A549 (cell line): ENCODE measurements at regions not wholly inside any gene's neighbourhood (a gene's known extent, or its start where the extent isn't known, plus 50 kb on each side); places are given as distances from the start of the nearest gene placed in this dataset.

Experiments
- CBX2 ChIP-seq: fragments of 200-600 bp; sonication (generic); IDR thresholded peaks from 2 replicates; pipeline ENCODE4 v1.6.1; 2016; ENCODE audit warnings: low read depth, mild to moderate bottlenecking, borderline replicate concordance
- CTCF ChIP-seq: fragments of >200 bp; sonication (Bioruptor Twin); formaldehyde crosslinking; IDR thresholded peaks from 3 replicates; pipeline ENCODE4 v1.5.1; 2016
- EHF ChIP-seq: fragments of 250-450 bp; sonication (Bioruptor Pico); IDR thresholded peaks from 2 replicates; pipeline ENCODE4 v1.5.0; 2020; ENCODE audit warnings: mild to moderate bottlenecking
- EP300 ChIP-seq, 2 experiments: fragments of >200 bp; sonication (Bioruptor Twin); formaldehyde crosslinking; IDR thresholded peaks; 2 replicates in 1 of 2; 3 replicates in 1 of 2; pipeline ENCODE4 v1.6.1; 2016 to 2017
- HOXB13 ChIP-seq: fragments of 250-450 bp; sonication (Bioruptor Pico); IDR thresholded peaks from 2 replicates; pipeline ENCODE4 v1.5.0; 2020; ENCODE audit warnings: low read depth, mild to moderate bottlenecking, moderate library complexity
- JUN ChIP-seq, 2 experiments: fragments of >200 bp; sonication (Bioruptor Twin); formaldehyde crosslinking; IDR thresholded peaks; 2 replicates in 1 of 2; 3 replicates in 1 of 2; pipeline ENCODE4 v1.6.1; 2016 to 2017
- KDM5A ChIP-seq: fragments of 200-600 bp; sonication (generic); IDR thresholded peaks from 2 replicates; pipeline ENCODE4 v1.6.1; 2016; ENCODE audit warnings: antibody characterized with exemption, mild to moderate bottlenecking
- MAX ChIP-seq: IDR thresholded peaks from 2 replicates; pipeline ENCODE4 v1.6.1; 2012
- MAZ ChIP-seq: fragments of 150-350 bp; IDR thresholded peaks from 2 replicates; pipeline ENCODE4 v1.6.1; 2014; ENCODE audit warnings: antibody characterized with exemption, low read depth, low read length, borderline replicate concordance
- NFE2L2 ChIP-seq: fragments of 150-350 bp; conservative IDR thresholded peaks from 2 replicates; pipeline ENCODE4 v1.6.1; 2014; ENCODE audit warnings: low read length
- POLR2A ChIP-seq: IDR thresholded peaks from 2 replicates; pipeline ENCODE4 v1.6.1; 2012; ENCODE audit warnings: mild to moderate bottlenecking, low read length
- RAD21 ChIP-seq, 2 experiments: fragments of >200 bp in 1 of 2; sonication (Bioruptor Twin) in 1 of 2; formaldehyde crosslinking in 1 of 2; IDR thresholded peaks in 1 of 2; conservative IDR thresholded peaks in 1 of 2; 2 replicates in 1 of 2; 3 replicates in 1 of 2; pipeline ENCODE4 v1.6.1; 2012 to 2018; ENCODE audit warnings: inconsistent platforms in 1 of 2
- ZFP36 ChIP-seq: fragments of 450-650 bp; IDR thresholded peaks from 2 replicates; pipeline ENCODE4 v1.6.1; 2014; ENCODE audit warnings: borderline replicate concordance; ENCODE audit not compliant: partially characterized antibody
- TF ChIP-seq, protein P1 (sequence below): fragments of >200 bp; sonication (Bioruptor Twin); formaldehyde crosslinking; IDR thresholded peaks from 3 replicates; pipeline ENCODE4 v1.6.1; 2016

DNA sequence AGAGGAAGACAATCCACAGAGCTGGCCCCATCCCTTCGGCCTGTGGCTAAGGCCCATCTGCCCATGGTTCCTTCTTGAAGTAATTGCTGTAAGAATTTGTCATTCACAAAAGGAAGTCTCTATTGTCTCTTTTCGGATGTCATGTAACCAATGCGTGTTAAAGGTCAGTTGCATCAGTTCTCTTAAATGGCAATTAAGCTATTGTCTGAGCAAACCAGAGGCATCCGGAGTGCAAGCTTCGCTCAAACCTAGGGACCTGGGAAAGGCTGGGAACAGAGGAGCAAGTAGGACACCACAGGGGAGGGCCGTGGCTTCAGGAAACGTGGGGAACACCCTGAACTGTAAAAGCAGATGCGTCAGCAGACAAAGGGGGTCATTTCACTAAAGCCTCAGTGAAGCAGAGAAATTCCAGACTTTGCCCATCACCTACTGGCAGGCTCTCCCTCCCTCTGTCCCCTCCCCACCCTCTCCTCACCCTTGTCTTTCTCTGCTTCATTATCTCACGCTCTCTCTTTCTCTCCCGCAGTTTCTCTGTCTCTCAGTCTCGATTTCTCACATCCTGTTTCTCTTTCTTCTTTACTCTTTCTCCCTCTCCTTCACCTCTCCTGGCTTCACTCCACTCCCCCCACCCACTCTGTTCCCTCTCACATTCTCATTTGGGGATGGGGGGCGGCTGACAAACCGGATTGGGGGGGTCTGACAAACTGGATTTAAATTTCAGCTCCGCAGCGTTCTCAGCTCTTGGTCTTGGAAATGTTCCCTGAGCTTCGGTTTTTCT is 204.6 kb upstream of the TNP1 start:
- TF ChIP-seq CTCF (no peak), NFE2L2 (no peak), EP300 (IDR thresholded peaks at IDR 0.05) (no peak), POLR2A (no peak), ZFP36 (no peak), KDM5A (no peak), MAX (no peak), MAZ (no peak), HOXB13 (CRISPR knock-in tag) (no peak), EHF (no peak), RAD21 (conservative IDR thresholded peaks at IDR 0.05 in 1 of 2, IDR thresholded peaks at IDR 0.05 in 1 of 2) (no peak), JUN (IDR thresholded peaks at IDR 0.05) (no peak), CBX2 (no peak)
- TF ChIP-seq, protein P1, sequence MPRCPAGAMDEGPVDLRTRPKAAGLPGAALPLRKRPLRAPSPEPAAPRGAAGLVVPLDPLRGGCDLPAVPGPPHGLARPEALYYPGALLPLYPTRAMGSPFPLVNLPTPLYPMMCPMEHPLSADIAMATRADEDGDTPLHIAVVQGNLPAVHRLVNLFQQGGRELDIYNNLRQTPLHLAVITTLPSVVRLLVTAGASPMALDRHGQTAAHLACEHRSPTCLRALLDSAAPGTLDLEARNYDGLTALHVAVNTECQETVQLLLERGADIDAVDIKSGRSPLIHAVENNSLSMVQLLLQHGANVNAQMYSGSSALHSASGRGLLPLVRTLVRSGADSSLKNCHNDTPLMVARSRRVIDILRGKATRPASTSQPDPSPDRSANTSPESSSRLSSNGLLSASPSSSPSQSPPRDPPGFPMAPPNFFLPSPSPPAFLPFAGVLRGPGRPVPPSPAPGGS = no peak
